T-helper 2 cell (primary cell): ENCODE measurements at regions not wholly inside any gene's neighbourhood (a gene's known extent, or its start where the extent isn't known, plus 50 kb on each side); places are given as distances from the start of the nearest gene placed in this dataset.
"Not testable (repeated sequence)": the region's sequence is repeated elsewhere in the genome, so short reads cannot be mapped to it uniquely, and the experiment has no call there.

Source experiments
- DNase-seq, 5 experiments: peaks; one replicate each; pipeline versions ENCODE4 v3.0.0 to v3.0.0-alpha.2; 2012 to 2022

DNA sequence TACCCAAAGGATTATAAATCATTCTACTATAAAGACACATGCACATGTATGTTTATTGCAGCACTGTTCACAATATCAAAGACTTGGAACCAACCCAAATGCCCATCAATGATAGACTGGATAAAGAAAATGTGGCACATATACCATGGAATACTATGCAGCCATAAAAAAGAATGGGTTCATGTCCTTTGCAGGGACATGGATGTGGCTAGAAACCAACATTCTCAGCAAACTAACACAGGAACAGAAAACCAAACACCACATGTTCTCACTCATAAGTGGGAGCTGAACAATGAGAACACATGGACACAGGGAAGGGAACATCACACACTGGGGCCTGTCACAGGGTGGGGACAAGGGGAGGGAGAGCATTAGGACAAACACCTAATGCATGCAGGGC, 145.9 kb upstream of the RFC3 start:
- DNase-seq = not testable (repeated sequence)

DNA sequence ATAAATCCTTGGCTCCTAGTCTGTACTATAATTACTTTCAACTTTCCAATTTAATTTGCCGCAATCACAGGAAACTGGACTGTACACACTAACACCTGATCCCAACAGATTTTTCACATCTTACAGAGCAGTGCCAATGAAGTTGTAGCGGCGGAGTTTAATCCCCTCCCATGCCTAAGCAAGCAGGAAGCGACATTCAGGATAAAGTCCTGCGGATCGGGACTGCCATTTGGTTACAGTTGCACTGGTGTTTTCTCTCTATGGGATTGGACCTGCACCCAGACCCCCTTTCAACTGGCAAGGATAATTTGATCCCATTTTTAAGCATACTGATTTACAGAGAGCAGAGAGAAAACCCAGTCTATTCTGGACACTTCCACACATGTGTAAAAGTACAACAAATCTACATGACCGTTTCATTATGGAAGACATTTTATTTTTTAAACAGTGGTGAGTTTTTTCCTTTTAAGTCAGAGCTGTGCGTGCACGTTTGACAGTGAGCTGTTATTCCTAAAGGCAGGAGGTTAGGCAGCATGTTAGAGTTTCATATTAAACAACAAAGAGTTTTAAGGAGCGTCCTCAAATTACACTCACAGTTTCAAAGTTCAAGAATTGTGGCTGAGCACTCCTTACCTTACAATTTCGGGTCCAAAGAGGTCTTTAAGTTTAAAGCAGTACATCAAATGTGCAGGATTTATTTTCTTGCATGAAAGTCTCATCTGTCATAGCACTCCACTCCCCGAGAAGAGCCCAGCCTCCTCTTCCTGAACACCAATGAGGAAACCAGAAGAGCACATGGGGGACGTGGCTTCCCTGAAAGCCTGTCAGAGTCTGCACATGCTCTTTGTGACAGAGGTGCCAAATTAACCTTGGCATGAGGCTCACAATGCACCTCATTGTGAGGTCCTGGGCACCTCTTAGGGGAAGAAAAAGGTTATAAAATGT, 141.6 kb upstream of the RFC3 start:
- peak in 1 of 5 experiments; percentile 65 for DNase-seq

DNA sequence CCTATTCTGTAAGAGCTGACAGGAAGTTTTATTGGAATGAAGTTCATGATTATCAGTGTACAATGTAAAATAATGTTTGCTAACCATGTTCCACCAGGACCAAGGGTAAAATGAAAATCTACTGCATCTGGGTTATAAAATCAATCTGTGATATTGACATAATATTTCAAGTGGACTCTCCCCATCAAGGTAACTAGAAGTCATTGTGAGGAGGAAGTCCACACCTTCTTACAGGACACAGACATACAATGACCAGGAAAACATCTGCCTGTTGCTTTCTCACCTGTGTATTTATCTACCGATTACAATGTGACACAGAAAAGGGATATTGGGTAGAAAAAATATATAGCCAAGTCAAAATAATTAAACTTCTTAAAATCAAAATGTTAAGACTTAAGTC, 140.7 kb upstream of the RFC3 start:
- no peak for DNase-seq

DNA sequence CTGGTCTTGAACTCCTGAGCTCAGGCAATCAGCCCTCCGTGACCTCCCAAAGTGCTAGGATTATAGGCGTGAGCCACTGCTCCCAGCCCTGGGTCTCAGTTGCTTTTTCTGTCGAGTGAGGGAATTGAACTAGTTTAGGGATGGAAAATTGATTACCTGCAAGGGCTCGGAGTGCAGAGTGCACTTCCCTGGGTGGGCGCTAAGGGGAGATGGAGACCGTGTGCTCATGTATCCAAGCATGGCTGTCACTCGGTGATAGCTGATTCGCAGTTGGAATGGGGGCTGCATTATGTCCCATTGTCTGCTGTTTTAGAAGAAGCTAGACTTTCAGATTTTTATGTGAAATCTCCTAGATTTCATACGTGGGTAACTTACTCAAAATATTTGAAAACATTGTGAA, 139.9 kb upstream of the RFC3 start:
- DNase-seq = no peak

DNA sequence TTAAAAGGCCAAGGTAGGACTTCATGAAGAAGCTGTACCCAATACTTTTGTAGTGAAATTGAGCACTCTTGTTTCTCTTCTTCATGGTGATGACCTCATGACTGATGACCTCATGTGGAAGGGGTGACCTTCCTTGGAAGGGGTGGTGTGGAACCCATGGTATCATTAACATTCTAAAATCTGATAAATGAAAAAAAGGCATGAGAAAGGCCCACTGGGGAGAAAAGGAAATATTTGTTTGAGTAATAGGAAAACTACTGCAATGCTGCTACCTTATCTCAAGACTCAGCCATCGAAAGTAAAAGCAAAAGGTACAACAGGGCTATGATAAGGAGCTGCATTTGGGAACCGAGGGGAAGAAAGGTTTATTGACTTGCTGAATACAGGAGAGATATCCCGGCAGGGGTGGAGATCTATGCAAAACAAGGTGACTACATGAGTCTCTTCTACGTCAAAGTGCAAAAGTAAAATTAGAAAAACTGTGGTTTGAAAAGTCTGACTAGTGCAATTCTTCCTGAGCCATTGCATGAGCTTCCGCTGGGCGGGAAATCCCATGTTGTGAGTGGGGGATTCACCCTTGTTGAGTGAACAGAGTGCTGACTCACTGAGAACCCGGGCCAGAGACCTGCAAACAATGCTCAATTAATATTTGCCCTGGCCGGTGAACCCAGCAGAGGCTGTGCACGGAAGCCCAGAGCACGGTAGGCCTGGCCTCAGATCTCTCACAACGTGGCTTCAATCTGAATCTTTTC, 138.9 kb upstream of the RFC3 start:
- DNase-seq = peak; percentile 13 to 87 (median 41)

DNA sequence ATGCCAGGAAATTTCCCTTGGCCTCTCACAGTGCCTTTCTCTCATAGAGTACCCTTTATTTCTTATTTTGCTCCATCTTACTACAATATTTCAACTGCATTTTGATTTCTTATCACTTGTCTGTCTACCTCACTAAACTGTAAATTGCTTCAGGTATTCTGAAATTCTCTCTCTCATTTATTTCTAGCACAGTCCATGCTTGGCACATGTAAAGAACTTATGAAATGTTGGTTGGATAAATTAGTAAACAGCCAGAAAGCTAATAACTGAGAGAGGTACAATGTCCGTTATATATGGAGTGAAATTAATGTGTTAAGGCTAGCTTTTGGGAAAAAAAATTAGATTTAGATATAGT, 138.3 kb upstream of the RFC3 start:
- no peak for DNase-seq

DNA sequence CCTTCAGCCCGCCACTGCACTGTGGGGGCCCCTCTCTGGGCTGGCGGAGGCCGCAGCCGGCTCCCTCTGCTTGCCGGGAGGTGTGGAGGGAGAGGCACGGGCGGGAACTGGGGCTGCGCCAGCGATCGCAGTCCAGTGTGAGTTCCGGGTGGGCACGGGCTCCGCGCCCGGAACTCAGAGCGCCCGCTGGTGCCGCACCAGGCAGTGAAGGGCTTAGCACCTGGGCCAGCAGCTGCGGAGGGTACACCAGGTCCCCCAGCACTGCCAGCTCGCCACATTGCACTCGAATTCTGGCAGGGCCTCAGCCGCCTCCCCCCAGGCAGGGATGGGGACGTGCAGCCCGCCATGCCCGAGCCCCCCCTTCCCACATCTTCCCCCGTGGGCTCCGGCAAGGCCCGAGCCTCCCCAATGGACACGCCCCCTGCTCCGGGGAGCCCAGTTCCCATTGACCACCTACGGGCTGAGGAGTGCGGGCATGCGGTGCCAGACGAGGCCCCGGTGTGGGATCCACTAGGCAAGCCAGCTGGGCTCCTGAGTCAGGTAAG, 135.9 kb upstream of the RFC3 start:
- no peak for DNase-seq

DNA sequence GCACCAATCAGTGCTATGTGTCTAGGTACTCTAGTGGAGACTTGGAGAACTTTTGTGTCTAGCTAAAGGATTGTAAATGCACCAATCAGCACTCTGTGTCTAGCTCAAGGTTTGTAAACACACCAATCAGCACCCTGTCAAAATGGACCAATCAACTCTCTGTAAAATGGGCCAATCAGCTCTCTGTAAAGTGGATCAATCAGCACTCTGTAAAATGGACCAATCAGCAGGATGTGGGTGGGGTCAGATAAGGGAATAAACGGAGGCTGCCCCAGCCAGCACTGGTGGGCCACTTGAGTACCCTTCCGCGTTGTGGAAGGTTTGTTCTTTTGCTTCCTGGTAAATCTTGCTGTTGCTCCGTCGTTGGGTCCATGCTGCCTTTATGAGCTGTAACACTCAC, 135.3 kb upstream of the RFC3 start:
- not testable (repeated sequence) for DNase-seq

DNA sequence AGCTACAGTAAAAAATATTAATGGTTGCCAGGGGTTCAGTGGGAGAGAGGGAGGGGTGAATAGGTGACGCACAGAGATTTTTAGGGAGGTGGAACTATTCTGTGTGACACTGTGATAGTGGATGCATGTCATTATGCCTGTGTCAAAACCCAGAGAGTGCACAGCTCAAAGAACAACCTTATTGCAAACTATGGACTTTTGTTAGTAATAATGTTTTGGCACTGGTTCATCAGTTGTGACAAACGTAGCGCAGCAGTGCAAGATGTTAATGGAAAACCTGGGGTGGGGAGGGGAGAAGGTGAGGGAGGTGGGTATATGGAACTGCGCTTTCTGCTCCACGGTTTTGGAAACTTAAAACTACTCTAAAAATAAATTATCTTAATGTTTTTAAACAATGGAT, 134.6 kb upstream of the RFC3 start:
- DNase-seq = no peak

DNA sequence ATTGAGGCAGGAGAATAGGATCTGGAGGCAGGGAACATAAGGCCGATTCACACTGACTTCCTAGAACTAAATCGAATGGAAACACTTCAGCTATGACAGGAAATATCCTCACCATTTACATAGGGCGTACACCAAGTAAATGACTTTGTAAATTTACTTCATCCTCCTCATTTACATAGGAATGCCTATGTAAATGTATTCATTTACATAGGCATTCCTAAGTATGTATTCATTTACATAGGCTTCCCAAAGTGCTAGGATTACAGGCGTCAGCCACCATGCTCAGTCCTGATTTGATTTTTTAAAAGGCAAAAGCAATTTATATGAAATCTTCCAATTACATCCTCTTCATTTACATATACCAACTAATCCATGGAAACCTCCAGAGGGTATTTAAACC, 133.1 kb upstream of the RFC3 start:
- no peak for DNase-seq

DNA sequence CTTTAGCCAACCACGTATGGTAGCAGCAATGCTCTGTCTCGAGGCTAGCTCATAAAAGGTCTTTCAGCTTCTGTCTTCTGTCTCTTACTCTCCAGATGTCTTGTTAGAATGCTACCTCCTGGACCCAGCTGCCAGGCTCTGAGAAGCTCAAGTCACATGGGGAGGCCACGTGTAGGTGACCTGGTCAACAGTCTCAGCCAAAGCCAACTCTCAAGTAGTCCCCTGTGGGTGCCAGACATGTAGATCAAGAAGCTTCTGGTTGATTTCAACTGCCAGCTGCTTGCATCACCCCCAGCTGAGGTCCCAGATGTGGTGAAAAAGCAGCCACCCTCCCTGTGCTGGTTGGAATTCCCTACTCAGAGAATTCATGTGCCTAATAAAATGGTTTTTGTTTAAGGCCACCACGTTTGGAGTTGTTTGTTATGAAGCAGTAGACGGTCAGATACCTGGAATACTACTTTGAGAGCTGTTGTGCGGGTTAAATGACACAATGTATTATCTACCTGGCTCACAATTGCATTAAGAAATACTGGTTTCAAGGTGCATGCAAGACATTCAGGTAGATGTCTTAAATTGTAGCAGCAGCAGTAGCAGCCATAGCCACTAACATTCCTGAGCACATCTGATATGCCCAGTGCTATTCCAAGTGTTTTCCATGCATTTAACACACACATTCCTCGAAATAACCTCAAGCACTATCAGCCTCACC, 131.0 kb upstream of the RFC3 start:
- DNase-seq = no peak

DNA sequence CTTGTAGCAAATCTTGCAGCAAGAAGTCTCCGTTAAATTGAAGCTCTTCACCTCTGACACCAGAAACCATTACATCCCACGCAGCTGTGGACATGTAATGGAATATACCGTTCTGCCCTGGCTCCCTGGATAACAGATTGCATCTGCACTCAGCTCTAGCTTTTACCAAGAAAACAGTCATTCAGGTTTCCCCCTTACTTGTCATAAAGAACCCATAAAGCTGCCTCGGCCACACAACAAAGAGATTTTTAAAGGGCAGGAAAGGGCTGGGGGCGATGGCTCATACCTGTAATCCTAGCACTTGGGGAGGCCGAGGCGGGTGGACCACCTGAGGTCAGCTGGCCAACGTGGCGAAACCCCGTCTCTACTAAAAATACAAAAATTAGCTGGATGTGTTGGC, 127.6 kb upstream of the RFC3 start:
- peak in 1 of 5 experiments; percentile 22 for DNase-seq

DNA sequence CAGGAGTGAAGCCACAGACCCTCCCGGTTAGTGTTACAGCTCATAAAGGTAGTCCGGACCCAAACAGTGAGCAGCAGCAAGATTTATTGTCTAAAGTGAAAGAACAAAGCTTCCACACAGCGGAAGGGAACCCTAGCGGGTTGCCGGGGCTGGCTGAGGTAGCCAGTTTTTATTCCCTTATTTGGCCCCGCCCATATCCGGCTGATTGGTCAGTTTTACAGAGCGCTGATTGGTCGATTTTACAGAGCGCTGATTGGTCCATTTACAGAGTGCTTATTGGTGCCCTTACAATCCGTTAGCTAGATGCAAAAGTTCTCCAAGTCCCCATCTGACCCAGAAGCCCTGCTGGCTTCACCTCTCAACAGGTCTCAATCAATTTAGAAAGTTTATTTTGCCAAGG, 126.0 kb upstream of the RFC3 start:
- DNase-seq = no peak

DNA sequence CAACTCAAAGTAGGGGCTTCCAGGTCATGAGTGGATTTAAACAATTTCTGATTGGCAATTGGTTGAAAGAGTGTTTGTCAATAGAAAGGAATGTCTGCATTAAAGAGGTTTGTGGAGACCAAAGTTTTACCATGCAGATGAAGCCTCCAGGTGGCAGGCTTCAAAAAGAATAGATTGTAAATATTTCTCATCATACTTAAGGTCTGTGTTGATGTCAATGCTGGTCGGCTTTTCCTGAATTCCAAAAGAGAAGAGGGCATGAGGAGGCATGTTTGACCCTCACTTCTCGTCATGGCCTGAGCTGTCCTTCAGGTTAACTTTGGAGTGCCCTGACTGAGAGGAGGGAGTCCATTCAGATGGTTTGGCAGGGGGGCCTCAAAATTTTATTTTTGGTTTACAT, 125.4 kb upstream of the RFC3 start:
- DNase-seq = no peak

DNA sequence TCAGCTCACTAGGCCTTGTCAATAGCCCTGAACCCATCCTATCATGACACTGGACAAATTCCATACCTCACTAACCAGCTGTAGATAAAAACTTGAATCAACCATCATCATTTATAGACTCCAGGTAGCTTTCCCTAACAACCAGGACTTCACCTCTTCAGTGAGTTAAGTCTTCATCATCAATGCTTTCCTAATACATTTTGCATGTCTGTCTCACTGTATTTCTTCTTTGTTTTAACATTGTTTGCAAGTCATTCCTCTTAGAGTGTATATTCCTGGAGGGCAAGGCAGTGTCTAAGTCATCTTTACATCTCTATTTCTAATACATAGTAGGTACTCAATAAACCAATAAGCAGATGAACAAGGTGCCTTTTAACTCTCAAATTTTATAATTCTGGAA, 123.4 kb upstream of the RFC3 start:
- DNase-seq = no peak

DNA sequence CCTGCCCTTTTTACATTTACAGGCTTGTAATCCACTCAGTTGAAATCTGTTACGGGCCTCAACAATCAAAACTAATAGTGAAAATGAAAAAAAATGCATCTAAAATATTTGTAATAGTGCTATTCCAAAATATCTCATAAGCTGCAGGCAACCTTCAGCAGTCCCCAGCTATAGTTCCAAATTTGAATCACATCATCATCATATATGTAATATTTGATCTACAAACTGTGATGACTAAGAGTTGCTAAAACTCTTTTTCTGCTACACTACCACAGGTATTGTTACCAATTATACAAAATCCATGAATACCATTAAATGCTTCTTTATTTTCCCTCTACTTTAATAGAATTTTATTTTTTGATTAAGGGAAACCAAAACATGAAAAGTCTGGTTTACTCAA, 121.4 kb upstream of the RFC3 start:
- DNase-seq = no peak

DNA sequence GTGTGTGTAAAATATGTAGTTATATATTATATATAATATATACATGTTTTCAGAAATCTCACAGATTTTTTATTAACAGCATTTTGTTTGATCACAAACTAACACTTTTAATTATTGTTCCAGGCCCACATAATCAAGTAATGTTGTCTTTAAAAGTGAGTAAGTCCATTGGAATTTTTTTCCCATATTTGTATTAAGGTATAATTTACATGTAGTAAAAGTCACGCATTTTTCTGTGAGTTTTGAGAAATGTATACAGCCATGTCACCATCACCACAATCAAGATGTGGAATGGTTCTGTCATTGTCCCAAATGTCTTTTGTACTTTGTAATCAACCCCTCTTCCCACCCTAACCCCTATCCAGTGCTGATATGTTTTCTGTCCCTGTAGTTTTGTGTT, 120.0 kb upstream of the RFC3 start:
- no peak for DNase-seq

DNA sequence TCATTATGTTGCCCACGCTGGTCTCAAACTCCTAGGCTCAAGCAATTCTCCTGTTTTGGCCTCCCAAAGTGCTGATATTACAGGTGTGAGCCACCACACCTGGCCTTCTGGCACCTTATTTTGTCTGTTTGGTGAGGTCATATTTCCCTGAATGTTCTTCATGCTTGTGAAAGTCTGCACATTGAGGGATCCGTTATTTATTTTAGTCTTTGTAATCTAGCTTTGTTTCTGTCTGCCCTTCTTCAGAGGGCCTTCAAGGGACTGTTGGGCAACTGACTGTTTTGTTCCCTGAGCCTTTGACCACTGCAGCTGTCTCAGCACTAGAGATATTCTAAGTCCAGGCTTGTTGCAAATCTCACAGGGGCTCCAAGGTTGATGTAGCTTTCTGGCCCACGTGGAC, 110.5 kb upstream of the RFC3 start:
- DNase-seq = no peak

DNA sequence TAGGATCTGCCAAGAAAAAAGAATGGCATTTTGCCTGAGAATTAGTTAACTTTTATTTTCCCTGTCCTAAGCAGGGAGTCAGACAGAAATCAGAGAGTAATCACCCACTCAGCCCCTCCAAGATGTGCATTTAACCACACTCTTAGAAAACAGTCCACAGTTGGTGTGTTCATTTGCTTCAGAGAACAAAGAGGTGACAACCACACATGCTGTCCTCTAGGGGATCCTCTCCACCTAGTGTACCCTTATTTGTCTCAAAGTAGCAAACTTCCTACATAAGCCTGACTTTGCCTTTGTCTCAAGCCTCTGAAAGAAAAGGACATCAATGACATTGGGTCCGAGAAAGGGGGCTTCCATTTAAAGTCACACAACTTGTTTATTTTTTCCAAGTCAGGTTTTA, 107.0 kb upstream of the RFC3 start:
- no peak for DNase-seq

DNA sequence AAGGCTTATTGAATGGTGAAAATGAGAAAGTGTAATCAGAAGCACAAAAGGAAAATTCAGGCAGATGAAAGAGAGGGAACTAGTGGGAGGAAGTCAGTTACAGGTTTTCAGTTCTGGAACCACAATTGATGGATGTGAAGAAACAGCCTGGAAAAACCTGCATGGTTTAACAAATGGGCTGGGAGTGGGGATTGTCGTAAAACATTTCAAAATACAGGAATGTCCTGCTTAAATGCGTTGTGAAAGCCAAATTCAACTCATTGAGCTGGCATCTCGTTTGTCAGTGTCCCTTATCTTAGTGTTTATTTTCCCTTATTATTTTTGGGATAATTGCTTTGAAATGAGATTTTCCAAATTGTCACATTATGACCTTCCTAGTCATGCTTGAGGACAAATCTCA, 106.5 kb upstream of the RFC3 start:
- no peak for DNase-seq

DNA sequence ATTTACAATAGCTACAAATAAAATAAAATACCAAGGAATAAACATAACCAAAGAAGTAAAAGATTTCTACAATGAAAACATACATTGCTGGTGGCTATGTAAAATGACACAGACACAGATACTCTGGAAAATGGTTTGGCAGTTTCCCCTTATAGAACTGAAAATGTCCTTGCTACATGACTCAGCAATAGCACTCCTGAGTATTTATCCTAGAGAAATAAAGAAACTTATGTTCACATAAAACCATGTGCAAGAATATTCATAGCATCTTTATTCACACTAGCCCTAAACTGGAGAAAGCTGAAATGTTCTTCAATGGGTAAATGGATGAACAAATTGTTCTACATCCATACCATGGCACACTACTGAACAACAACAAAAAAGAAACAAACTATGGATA, 100.2 kb upstream of the RFC3 start:
- DNase-seq = no peak

DNA sequence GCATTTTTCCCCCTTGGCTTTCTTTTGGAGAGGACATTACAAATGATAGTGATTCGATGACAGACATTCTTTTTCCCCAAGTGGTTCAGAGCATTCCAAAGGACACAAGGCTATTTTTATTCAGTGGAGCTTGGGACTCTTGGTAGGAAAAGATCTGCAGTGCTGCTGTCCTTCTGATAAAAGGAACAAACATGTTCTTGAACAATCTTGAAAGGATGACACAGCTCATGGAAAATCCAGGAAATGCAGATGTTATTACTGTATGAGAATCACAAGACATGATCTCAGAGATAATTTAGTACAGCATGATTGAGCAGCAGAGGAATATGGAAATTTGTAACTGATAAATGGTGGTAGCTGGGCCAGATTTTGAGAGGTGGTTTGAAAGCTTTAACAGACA, 96.2 kb upstream of the RFC3 start:
- DNase-seq = no peak

DNA sequence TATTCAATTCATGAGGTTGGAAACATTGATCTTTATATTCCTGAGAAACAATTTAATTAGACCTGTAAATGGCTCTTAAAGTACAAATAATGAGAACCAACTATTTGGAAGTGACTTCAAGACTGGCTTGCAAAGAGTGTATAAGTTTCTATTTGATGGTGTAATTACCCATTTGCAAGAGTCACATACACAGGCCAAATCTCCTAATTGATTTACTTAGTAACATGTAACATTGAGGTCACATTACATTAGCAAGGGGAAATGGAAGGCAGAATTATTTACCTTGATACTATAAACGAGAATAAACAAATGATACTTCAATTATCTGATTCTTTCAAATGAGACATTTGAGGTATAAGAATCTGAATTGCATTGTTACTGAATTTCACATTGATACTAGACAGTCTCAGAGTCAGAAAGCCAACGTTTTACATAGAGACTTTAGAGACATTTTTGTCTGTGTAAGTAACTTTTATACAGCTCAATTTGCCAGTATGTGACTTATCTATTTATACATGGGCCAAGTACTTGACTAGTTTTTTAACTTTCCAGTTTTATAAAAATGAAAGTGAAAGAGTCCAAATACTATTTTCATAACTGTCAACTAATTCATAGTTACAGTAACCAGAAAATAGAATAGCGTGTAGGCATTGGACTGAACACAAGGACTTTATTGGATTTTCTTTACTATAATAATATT, 95.6 kb upstream of the RFC3 start:
- peak in 1 of 5 experiments; percentile 37 for DNase-seq
